ENCODE measurements at regions not wholly inside any gene's neighbourhood (a gene's known extent, or its start where the extent isn't known, plus 50 kb on each side); places are given as distances from the start of the nearest gene placed in this dataset.

- Histone ChIP-seq H3K14ac (replicated peaks; ENCODE audit: low read depth, low read length) (no peak overlapping the region), H3K18ac (ENCODE audit: low read depth, low read length) (no peak overlapping the region), H2BK120ac (ENCODE audit: low read depth, low read length) (no peak overlapping the region), H3K9me1 (ENCODE audit: insufficient read depth, low read length) (no peaks in the 10 kb centered on the region), H3K27ac (ENCODE audit: insufficient read depth, low read length) (no peak overlapping the region), H3K9ac (ENCODE audit: low read depth, low read length) (no peak overlapping the region), H2BK20ac (ENCODE audit: low read depth, low read length) (no peak overlapping the region), H3K27me3 (ENCODE audit: control insufficient read depth, insufficient read depth, low read length) (peaks cover 2% of the 10 kb centered on the region; the same call in 1 of the 2 replicates), H2AK5ac (ENCODE audit: low read depth, low read length) (no peak overlapping the region), H3K4me2 (ENCODE audit: low read depth, low read length) (no peak overlapping the region), H4K91ac (ENCODE audit: insufficient read depth, low read depth, low read length) (no peak overlapping the region), H2AFZ (replicated peaks; ENCODE audit: low read length, poor library complexity) (no peak overlapping the region), H3K23ac (ENCODE audit: low read depth, low read length) (no peak overlapping the region), H3K4me1 (ENCODE audit: control insufficient read depth, insufficient read depth, low read length) (no peaks in the 10 kb centered on the region), H2BK5ac (ENCODE audit: low read depth, low read length, poor library complexity, severe bottlenecking) (no peak overlapping the region), H4K5ac (ENCODE audit: low read depth, low read length) (no peak overlapping the region), H4K20me1 (ENCODE audit: insufficient read depth, low read length) (no peaks in the 10 kb centered on the region), H3K36me3 (ENCODE audit: control insufficient read depth, insufficient read depth, low read length) (no peaks in the 10 kb centered on the region), H3K79me1 (ENCODE audit: low read depth in 1 of 2, low read length in 2 of 2) (no peaks in the 10 kb centered on the region), H2AK9ac (replicated peaks; ENCODE audit: low read depth, low read length, poor library complexity) (no peak overlapping the region), H3K56ac (ENCODE audit: extremely low read depth, insufficient read depth, low read length) (no peak overlapping the region), H4K8ac (ENCODE audit: low read depth in 2 of 2, low read length in 2 of 2) (no peak overlapping the region), H3K9me3 (ENCODE audit: control insufficient read depth, insufficient read depth, low read length) (no peaks in the 10 kb centered on the region), H3K4ac (ENCODE audit: low read depth, low read length) (no peak overlapping the region), H2BK15ac (ENCODE audit: low read depth, low read length) (no peak overlapping the region), H3K4me3 (ENCODE audit: insufficient read depth, low read depth, low read length) (no peak overlapping the region)
- no peak for DNase-seq
- 60% methylated on average over 1 of the region's 4 CpGs; no CpG with 5 or more reads in 1 of the 2 experiments for WGBS, 2 experiments (ENCODE audit: extremely low coverage in 2 of 2, insufficient read length in 1 of 2)
- ATAC-seq (ENCODE audit: low read depth) = no peak
- in situ Hi-C loops (cut with MboI; ENCODE audit: low sequenced_read_pairs) = loop anchor here (5.0 kb wide), 1 partner anchor 275 kb away; no protein-coding TSS in a partner anchor
- BruUV-seq (replicated peaks) = no TSS peak
- intact Hi-C loops (cut with micrococcal nuclease) = no loop called here
- dilution Hi-C loops (cut with HindIII; ENCODE audit: low sequenced_read_pairs, unreplicated experiment) = no loop called here
- POLR2A ChIA-PET (ENCODE audit: unreplicated experiment) = no interaction called here
- TF ChIP-seq POLR2A (IDR thresholded peaks at IDR 0.05; ENCODE audit: low read depth, low read length) (no peak), RCOR1 (IDR thresholded peaks at IDR 0.05; ENCODE audit: insufficient replicate concordance, low read length) (no peak), CEBPB (IDR thresholded peaks at IDR 0.05; ENCODE audit: low read depth, low read length) (no peak), BHLHE40 (IDR thresholded peaks at IDR 0.05; ENCODE audit: low read depth, low read length) (no peak), MXI1 (IDR thresholded peaks at IDR 0.05; ENCODE audit: borderline replicate concordance, low read depth, low read length) (no peak), USF2 (IDR thresholded peaks at IDR 0.05; ENCODE audit: low read depth, low read length) (no peak), MAFK (IDR thresholded peaks at IDR 0.05; ENCODE audit: low read depth, low read length) (no peak), NFE2L2 (IDR thresholded peaks at IDR 0.05; ENCODE audit: low read depth, low read length) (no peak), ELK1 (IDR thresholded peaks at IDR 0.05; ENCODE audit: borderline replicate concordance, low read depth, low read length) (no peak), CTCF (conservative IDR thresholded peaks at IDR 0.05; ENCODE audit: low read depth, low read length) (no peak), SMC3 (IDR thresholded peaks at IDR 0.05; ENCODE audit: low read depth, low read length) (no peak), CHD1 (IDR thresholded peaks at IDR 0.05; ENCODE audit: low read depth, low read length) (no peak), RFX5 (IDR thresholded peaks at IDR 0.05; ENCODE audit: low read depth, low read length) (no peak), FOS (IDR thresholded peaks at IDR 0.05; ENCODE audit: low read depth, low read length) (no peak), RAD21 (IDR thresholded peaks at IDR 0.05; ENCODE audit: low read length) (no peak), MAZ (IDR thresholded peaks at IDR 0.05; ENCODE audit: borderline replicate concordance, low read depth, low read length) (no peak)
- CTCF ChIA-PET = interaction anchor here (1.5 kb wide), 1 partner anchor 13 kb away, joined by 4 read pairs; no protein-coding TSS in a partner anchor
Observed at GRCh38 chrX:74132280-74132679, 171.7 kb upstream of the ZCCHC13 start.

Data from IMR-90 (cell line).